T47D (cell line): ENCODE measurements at regions not wholly inside any gene's neighbourhood (a gene's known extent, or its start where the extent isn't known, plus 50 kb on each side); places are given as distances from the start of the nearest gene placed in this dataset.

Experiments used
- DNase-seq, 2 experiments: peaks; one replicate each; pipeline versions ENCODE4 v3.0.0 to v3.0.0-alpha.2; 2011 to 2012; ENCODE audit warnings: low read depth in 1 of 2, low spot score in 1 of 2
- JUND ChIP-seq: IDR thresholded peaks from 2 replicates; pipeline ENCODE4 v1.6.1; 2012; ENCODE audit warnings: low read depth
- in situ Hi-C: cut with HindIII; loops from 2 replicates; pipeline ENCODE4 v1.10.0; 2016; ENCODE audit warnings: low sequenced_read_pairs, low pct_unique_long_range_greater_than_20kb

DNA sequence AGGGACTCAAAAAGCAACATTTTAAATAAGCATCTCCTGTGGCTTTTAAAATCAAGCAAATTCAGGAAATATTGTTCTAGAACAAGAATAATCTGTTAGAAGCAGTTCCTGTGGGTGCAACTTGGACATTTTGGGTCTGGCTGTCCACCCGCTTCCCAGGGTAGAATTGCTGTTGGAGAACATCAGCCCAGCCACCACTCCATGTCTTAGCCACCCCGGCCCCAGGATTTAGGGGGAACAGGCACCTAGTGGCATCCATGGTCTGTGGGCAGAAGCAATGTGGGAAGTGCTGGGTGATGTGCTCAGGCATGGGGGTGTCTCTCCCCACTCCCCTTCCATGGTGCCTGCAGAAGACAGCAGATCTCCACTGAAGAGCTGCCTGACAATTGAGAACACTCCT, 162.6 kb downstream of the KLF13 start:
- no peak for DNase-seq
- in situ Hi-C loops, result no loop called here

DNA sequence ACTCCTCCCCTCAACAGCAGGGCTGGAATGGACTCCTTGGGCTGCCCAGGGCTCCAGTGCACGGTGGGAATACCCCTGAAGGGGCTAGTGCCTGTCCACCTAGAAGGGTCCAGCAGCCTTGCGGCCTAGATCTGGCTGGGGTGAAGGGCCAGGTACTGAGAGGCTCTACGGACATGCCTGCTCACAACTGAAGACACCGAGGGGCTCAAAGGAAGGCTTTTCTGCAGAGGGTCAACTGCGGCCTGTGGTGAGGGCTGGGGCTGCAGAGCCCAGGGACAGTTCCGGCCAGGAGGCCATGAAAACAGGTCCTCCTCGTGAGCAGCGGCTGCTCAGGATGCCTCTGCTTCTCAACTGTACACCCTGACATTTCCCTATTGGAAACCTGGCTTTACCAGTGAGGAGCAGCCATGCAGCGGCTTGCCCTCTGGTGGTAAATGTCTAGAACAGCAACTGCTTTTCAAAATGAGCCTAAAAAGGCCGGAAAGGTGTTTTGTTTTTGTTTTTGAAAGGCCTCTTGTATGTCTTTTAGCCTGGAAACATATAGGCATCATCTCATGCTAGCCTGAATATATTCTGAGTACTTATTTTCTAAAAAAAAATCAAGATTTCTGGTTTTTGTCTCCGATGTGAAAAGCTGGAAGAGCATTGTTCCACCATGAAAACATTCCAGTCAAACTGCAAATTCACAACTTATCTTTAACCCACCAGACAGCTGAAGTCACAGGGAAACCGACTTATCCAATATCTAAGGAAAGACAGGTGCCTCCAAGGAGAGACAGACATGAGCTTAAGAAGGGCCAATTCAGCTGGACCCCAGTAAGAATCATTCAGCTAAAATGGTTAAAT, 163.4 kb downstream of the KLF13 start:
- DNase-seq, result peak; percentile 72 to 92
- TF ChIP-seq JUND, result no peak
- in situ Hi-C loops, result no loop called here

More for the DNA sequence above, 162.6 kb downstream of the KLF13 start:
- TF ChIP-seq JUND, result no peak

DNA sequence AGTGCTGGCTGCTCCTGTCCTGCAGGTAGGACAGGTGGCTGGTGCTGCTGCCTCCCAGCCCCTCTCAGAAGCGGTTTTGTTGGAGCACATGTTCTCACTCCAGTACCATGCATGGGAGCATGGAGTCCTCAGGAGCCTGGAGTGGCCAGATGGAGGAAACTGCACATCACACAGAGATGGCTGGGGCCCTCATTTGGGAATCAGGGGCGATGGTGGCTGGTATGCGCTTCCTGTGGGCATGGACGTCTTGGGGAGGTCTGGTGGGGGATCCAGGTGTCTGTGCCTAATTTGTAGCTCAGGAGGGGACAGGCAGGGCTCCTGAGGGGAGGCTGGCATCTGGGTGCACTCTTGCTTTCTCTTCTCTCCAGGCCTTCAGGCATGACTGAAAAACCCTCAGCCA, 168.2 kb downstream of the KLF13 start:
- no peak for DNase-seq
- in situ Hi-C loops, result no loop called here
- no peak for TF ChIP-seq JUND

DNA sequence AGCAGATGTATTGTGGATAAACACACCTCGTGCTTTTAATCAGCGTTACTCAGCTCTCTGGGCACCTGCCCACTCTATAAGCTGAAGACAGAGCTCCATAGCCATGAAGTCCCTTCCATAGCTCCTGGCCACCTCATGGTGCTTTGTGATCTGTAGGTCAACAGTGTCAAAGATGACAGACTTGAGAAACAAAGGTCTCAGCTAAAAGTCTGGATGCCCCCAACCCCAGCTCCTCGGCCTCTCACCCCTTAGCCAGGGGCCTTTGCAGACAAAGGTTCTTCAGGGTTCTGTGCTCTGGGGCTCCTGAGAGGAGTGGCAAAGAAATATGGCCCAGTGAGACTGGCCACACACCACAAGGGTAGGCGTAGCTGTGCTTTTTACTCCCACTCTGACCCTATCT, 168.6 kb downstream of the KLF13 start:
- no peak for TF ChIP-seq JUND
- no peak for DNase-seq
- in situ Hi-C loops, result no loop called here

DNA sequence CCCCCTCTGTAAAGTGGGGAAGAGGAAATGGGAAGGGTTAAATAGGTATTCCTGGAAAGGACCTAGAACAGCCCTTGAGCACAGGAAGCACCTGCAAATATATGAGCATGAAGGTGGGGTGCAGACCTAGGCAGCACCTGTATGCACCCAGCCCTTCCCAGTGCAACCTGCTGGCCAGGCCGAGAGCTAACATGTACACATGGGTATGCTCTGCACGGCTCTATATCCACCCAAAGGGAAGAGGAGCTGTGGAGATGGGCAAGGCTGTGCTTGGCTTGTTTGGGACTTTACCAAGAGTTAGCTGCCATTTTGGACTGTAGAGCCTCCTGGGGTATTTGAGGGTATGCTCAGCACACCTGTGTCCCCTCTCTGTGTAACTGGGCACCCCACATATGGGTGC, 171.2 kb downstream of the KLF13 start:
- in situ Hi-C loops, result no loop called here
- TF ChIP-seq JUND, result no peak
- DNase-seq, result no peak

DNA sequence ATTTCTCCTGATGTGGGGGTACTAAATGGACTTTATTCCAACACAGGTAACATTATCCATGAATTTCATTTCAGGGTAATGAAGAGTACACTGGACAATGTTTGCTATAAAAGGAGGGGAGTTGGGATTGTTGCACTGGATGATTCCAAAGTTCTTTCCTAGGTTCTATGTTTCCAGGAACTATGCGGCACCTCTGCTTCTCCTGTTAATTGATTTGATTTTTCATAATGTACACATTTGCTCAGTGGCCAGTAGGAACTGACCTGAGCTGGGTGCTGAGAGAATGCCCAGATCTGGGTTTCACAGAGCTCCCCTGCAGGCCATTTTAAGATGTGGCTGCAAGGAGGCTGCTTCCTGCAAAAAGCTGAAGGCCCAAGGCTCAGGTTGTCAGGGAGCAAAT, 171.7 kb downstream of the KLF13 start:
- in situ Hi-C loops, result no loop called here
- DNase-seq, result peak in 1 of 2 experiments; percentile 13
- no peak for TF ChIP-seq JUND

DNA sequence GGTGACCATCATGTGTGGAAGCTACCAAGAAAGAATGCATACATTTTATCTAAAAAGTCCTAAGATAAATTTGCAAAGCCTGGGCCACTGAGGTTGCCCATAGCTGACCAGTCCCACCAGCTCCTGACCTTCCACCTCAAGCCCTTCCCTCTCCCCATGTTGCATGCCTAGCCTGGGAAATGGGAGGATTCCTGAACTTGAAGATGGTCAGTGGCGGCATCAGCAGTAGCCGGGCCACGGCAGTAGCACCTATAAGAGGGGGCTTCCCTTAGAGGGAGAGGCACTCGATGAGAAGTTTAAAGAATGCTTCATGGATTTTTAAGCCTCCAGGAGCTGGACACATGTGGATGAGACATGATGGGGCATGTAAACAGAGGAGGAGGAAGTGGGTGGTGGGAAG, 172.1 kb downstream of the KLF13 start:
- in situ Hi-C loops, result no loop called here
- no peak for TF ChIP-seq JUND

DNA sequence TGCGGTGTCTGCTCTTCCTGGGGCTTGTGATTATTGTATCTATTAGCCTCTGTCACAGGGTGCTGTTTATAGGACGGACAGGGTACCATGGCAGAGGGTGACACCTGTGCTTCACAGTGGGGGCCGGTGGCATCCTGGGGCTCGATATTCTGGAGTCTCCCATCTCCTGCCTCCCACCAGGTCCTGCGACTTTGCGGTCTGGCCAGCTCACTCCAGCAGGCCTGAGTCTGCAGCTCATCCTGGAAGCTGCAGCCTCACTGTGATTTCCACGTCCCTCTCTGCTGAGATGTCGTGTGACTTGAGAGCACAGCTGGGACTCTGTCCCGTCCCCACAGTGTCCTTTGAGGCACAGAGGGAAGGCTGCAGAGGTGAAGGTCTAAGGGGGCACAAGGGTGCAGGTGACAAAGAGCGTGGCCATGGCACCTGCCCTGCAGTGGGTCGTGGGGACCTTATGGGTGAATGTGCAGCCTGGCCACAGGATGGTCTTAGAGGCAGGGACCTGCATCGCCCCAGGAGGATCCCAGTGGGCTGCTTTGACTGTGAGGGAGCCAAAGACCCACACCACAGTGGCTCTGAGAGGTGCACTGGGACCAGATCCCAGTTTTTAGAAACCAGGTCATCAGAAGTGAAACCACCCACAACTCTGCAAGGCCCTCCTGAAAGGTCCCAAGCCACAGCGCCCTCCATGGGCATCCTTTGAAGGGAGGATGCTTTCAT, 172.8 kb downstream of the KLF13 start:
- in situ Hi-C loops, result no loop called here
- DNase-seq, result no peak
- no peak for TF ChIP-seq JUND

More for the DNA sequence above, 172.1 kb downstream of the KLF13 start:
- DNase-seq, result no peak

DNA sequence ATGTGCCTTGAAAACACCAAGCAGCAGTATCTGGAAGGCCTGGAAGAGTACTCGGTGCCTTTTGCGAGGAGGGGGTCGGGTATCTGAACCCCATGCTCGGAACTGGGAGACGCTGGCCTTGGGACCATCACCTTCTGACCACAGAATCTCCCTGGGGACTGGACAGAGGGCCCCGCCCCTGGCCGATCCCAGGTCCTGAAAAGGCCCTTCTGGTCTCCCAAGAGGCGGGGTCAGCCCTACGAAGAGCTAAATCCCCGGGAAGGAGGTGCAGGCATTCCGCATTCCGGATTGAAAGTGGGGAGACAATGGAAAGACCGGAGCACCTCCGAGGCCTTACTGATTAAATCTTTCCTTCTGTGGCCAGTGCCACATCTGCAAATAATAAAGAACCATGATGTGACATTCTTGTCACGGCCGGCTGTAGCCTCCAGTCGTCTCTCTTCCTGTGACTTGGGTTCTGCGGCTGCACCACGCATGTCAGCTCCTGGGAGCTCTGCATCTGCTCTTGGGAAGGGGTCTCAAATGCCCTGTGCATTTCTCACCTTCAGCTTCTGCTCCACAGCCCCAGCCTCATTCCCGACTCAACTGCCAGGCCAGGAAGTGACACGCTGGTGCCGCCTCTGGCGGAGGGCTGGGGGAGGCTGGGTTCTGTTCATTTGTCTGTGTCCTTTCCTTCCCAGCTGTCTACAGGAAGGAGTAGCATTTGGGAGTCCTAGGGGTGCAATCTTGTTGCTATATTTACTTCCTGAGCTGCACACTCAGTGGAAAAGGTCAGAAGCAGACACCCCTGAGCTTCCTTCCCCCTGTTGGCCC, 173.5 kb downstream of the KLF13 start:
- no peak for DNase-seq
- TF ChIP-seq JUND, result no peak
- in situ Hi-C loops, result no loop called here

DNA sequence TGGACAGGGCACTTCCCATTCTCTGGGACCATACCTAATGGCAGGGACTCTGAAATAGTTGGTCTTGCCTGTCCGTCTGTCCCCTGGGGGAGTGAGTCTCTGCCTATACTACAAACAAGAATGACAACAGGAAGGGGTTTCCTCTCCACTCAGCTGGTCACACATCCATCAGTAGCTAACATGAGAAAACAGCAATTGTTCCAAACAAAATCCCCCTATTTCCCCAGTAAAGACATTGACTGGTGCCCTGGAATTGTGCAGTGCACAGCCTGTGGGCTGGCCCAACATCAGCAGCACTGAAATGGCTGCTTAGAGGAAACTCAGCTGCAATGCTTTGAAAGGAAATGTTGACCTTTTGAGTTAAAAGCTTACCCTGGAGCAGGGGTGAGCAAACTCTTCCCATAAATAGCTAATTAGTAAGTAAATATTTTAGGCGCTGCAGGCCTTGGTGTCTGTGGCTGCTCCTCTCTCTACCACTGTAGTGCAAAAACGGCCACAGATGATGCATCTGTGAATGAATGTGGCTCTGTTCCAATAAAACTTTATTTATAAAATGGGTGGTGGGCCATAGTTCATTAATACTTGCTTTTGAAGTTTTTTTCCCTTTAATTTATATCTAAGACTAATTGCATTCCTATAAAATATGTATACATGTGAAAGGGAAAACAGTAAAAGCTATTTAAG, 174.3 kb downstream of the KLF13 start:
- TF ChIP-seq JUND, result no peak
- no peak for DNase-seq
- in situ Hi-C loops, result no loop called here

DNA sequence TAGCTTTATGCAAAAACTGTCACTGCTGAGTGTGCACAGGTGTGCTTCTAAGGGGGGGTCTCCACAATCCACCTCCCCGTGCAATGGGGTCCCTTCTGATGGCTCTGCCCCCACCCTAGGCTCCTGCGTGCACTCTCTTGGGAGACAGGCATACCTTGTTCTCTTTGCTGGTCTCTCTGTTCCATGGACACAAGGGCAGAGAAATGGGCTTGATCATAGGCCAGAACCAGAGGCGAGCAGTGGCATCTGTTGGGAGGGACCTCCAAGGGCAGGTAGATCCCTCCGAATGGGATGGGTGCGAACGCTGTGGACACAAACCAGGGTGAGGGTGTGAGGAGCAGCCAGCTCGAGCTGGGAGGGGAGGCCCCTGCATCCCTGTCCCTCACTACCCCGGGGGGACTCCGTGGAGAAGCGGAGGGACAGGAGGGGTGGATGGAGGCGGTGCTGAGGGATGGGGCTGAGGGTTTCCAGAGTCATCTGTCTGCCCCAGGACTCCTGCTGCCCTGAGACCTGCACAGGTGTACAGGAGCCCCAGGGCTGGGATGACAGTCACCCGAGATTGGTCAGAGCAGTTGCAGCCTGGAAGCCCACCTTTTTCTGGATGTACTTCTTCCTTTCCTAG, 175.0 kb downstream of the KLF13 start:
- DNase-seq, result no peak
- in situ Hi-C loops, result no loop called here
- TF ChIP-seq JUND, result no peak
